Gastroesophageal sphincter (tissue), 4 donors: ENCODE measurements at regions not wholly inside any gene's neighbourhood (a gene's known extent, or its start where the extent isn't known, plus 50 kb on each side); places are given as distances from the start of the nearest gene placed in this dataset.
A peak's percentile ranks its signal among the peaks of the same experiment; 100 is the strongest.

ENCODE experiments used
- ATAC-seq: fragments of 150-250 bp; one replicate; pipeline ENCODE4 v1.9.1; 2016; ENCODE audit warnings: mild to moderate bottlenecking, moderate library complexity
- H3K27ac ChIP-seq, 4 donors: fragments of 200-600 bp; sonication (generic) in 3 of 4; 1 replicate in 3 of 4; 2 replicates in 1 of 4; pipeline ENCODE4 v1.5.1; 2016 to 2019
- H3K27me3 ChIP-seq: fragments of 200-600 bp; sonication (generic); one replicate; pipeline ENCODE4 v1.5.1; 2019
- H3K36me3 ChIP-seq, 2 donors: fragments of 200-600 bp; sonication (generic); one replicate each; pipeline ENCODE4 v1.5.1; 2019; ENCODE audit warnings: control low read depth in 1 of 2
- H3K4me1 ChIP-seq, 3 donors: fragments of 200-600 bp; sonication (generic); 1 replicate in 2 of 3; 2 replicates in 1 of 3; pipeline ENCODE4 v1.5.1; 2016 to 2019; ENCODE audit warnings: control low read depth in 2 of 3
- H3K4me3 ChIP-seq, 2 donors: fragments of 200-600 bp; sonication (generic); one replicate each; pipeline ENCODE4 v1.5.1; 2019; ENCODE audit warnings: mild to moderate bottlenecking in 1 of 2, moderate library complexity in 1 of 2
- H3K9me3 ChIP-seq, 3 donors: fragments of 200-600 bp; sonication (generic); one replicate each; pipeline ENCODE4 v1.5.1; 2017 to 2019; ENCODE audit warnings: control low read depth in 2 of 3
- EP300 ChIP-seq: sonication (generic); formaldehyde crosslinking; IDR thresholded peaks from one replicate; pipeline ENCODE4 v1.6.1; 2017; ENCODE audit warnings: antibody characterized with exemption, mild to moderate bottlenecking
- POLR2A ChIP-seq, 2 donors: fragments of 450-650 bp; IDR thresholded peaks; one replicate each; pipeline ENCODE4 v1.6.1; 2017; ENCODE audit warnings: antibody characterized with exemption in 2 of 2, mild to moderate bottlenecking in 2 of 2, moderate library complexity in 1 of 2
- POLR2AphosphoS5 ChIP-seq: sonication (generic); formaldehyde crosslinking; IDR thresholded peaks from one replicate; pipeline ENCODE4 v1.6.1; 2017; ENCODE audit warnings: antibody characterized with exemption
- WGBS, 2 donors: methylation state at CpG; one replicate each; pipeline ENCODE4 v1.1.5; 2018; ENCODE audit warnings: low coverage in 1 of 2; 5-methylcytosine and 5-hydroxymethylcytosine counted together
- TF ChIP-seq, protein P1 (sequence below), 4 experiments: fragments of 200-600 bp in 2 of 4; fragments of 450-650 bp in 2 of 4; sonication (generic) in 1 of 4; IDR thresholded peaks; one replicate each; pipeline ENCODE4 v1.5.1; 2017 to 2019; ENCODE audit warnings: antibody characterized with exemption in 4 of 4, mild to moderate bottlenecking in 2 of 4, moderate library complexity in 2 of 4

DNA sequence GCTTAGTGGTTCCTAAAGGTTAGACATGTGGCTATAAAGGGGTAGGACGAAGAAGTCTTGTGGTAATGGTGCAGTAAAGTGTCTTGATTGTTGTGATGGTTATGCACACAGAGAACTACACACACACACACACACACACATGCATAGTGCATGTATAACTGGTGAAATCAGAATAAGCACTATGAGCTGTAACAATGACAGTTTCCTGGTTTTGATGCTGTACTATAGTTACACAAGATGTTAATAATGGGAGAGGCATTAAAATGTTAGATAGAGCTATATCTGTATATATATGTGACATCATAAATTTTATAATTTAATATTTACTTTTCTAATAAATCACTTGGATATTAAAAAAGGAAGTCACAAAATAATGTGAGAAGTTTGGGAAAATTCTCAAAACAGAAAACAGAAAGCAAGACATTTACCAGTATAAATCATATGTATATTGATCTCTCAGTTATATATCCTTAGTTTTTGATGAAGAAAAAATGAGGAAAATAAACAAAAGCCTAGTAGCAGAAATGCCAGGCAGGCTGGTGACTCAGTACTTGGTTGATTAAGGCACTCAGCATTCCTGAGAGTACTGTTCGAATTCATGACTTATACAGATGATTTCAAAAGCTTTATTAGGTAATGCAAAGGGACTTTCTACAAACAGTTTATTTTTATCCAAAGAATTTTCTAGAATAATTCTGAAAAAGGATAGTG lies 350.5 kb upstream of the DAB2 start:
- Histone ChIP-seq H3K4me3 (no peak overlapping the region), H3K9me3 (no peaks in the 10 kb centered on the region), H3K27ac (no peak overlapping the region), H3K27me3 (no peaks in the 10 kb centered on the region), H3K4me1 (no peaks in the 10 kb centered on the region), H3K36me3 (no peaks in the 10 kb centered on the region)
- ATAC-seq = no peak
- no peak for TF ChIP-seq POLR2A (IDR thresholded peaks at IDR 0.05)
- peak; percentile 28 for TF ChIP-seq POLR2AphosphoS5
- no peak for TF ChIP-seq EP300
- WGBS, 2 donors = 50 to 56% methylated on average over 2 of the region's 2 CpGs

DNA sequence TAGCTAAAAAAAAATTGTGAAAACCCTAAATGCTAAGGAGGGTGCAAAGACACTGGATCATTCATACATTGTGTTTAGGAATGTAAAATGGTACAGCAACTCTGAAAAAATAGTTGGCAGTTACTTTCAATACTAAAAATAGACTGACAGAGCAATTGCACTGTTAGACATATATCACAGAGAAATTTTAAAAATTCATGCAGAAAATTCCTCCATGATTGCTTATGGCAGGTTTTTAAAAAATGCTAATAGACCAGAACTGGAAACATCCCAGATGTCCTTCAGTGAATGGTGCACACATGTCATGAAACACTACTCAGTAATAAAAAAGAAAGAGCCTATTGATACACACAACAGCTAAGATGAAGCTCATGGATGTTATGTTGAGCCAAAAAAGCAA lies 349.8 kb upstream of the DAB2 start:
- no peaks in the 10 kb centered on the region for H3K9me3 ChIP-seq
- TF ChIP-seq, protein P1, sequence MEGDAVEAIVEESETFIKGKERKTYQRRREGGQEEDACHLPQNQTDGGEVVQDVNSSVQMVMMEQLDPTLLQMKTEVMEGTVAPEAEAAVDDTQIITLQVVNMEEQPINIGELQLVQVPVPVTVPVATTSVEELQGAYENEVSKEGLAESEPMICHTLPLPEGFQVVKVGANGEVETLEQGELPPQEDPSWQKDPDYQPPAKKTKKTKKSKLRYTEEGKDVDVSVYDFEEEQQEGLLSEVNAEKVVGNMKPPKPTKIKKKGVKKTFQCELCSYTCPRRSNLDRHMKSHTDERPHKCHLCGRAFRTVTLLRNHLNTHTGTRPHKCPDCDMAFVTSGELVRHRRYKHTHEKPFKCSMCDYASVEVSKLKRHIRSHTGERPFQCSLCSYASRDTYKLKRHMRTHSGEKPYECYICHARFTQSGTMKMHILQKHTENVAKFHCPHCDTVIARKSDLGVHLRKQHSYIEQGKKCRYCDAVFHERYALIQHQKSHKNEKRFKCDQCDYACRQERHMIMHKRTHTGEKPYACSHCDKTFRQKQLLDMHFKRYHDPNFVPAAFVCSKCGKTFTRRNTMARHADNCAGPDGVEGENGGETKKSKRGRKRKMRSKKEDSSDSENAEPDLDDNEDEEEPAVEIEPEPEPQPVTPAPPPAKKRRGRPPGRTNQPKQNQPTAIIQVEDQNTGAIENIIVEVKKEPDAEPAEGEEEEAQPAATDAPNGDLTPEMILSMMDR (IDR thresholded peaks at IDR 0.05) = no peak
- no peak for TF ChIP-seq POLR2AphosphoS5
- TF ChIP-seq EP300 = no peak
- no peak for TF ChIP-seq POLR2A (IDR thresholded peaks at IDR 0.05)
- H3K4me3 ChIP-seq = no peak overlapping the region
- H3K27ac ChIP-seq = no peak overlapping the region
- no peaks in the 10 kb centered on the region for H3K36me3 ChIP-seq
- H3K27me3 ChIP-seq = no peaks in the 10 kb centered on the region
- ATAC-seq = no peak
- no peaks in the 10 kb centered on the region for H3K4me1 ChIP-seq

DNA sequence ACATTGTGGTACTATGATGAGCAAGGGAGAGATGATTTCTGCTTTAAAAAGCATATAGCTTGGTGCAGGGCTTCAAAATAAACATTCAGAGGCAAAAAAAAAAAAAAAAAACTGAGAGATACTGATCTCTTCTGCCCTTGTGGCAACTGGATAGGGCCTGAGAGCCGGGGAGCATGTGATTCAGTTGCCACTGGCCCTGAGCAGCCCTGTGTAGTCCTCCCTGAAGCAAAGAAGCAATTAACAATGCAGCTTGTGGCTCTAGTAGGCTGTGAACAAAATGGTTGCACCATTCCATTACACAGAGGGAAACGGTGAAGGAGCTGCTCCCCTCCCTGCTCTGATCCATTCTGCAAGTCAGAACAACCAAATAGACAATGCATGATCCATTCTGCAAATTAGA lies 347.5 kb upstream of the DAB2 start:
- 60 to 100% methylated on average over 1 to 2 of the region's 2 CpGs for WGBS, 2 donors
- no peak for ATAC-seq

DNA sequence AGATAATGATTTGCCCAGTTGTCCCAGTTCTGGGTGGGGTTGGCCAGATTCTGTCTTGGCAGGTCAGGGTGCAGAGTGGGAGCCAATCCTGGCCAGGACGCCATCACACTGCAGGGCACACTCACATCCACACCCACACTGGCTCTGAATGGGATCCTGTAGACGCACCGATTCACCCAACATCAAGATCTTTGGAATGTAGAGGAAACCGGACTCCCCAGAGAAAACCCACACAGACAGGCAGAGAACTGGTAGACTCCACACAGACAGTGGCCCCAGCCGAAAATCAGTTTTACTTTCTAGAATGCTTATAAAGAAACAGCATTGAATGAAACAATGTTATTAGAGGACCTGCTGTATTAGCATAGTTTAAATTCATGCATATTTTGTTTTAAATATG lies 343.1 kb upstream of the DAB2 start:
- Histone ChIP-seq H3K27me3 (no peaks in the 10 kb centered on the region), H3K27ac (no peak overlapping the region), H3K9me3 (no peaks in the 10 kb centered on the region), H3K4me1 (no peaks in the 10 kb centered on the region), H3K36me3 (no peaks in the 10 kb centered on the region), H3K4me3 (no peak overlapping the region)
- TF ChIP-seq EP300 = no peak
- TF ChIP-seq POLR2AphosphoS5 = no peak
- TF ChIP-seq, protein P1 (IDR thresholded peaks at IDR 0.05) = no peak
- TF ChIP-seq POLR2A (IDR thresholded peaks at IDR 0.05) = no peak
- 70 to 89% methylated on average over 1 to 4 of the region's 5 CpGs for WGBS, 2 donors
- no peak for ATAC-seq

More for the DNA sequence above, 347.5 kb upstream of the DAB2 start:
- Histone ChIP-seq H3K27ac (no peak overlapping the region), H3K4me3 (no peak overlapping the region), H3K27me3 (no peaks in the 10 kb centered on the region), H3K36me3 (no peaks in the 10 kb centered on the region), H3K9me3 (no peaks in the 10 kb centered on the region), H3K4me1 (no peaks in the 10 kb centered on the region)
- TF ChIP-seq EP300 (no peak), POLR2AphosphoS5 (no peak), POLR2A (IDR thresholded peaks at IDR 0.05) (no peak)
- TF ChIP-seq, protein P1 (IDR thresholded peaks at IDR 0.05) = no peak

DNA sequence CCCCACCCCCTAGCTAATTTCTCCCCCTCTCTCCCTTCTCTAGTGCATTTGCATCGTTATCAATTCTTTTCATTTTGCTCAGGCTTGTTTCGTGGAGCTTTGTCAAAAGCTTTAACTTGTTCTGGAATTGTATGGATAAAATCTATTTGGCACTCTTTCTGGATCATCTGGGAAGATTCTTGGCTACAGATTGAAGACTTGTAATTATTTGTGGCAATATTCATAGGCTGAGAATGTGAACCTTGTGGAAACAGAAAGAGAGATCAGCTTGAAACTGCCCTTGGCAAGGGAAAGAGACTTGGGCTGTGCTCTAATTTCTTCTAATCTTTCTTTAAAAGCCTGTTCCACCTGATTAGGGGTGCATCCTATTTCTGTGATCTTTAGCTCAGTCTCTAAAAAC lies 340.6 kb upstream of the DAB2 start:
- H3K4me3 ChIP-seq = no peak overlapping the region
- H3K4me1 ChIP-seq = no peaks in the 10 kb centered on the region
- TF ChIP-seq POLR2A (IDR thresholded peaks at IDR 0.05) (no peak), EP300 (no peak), POLR2AphosphoS5 (no peak)
- TF ChIP-seq, protein P1 (IDR thresholded peaks at IDR 0.05) = no peak
- 53% methylated on average over 2 of the region's 2 CpGs; no CpG with 5 or more reads in 1 of the 2 donors for WGBS, 2 donors
- no peaks in the 10 kb centered on the region for H3K9me3 ChIP-seq
- H3K27me3 ChIP-seq = no peaks in the 10 kb centered on the region
- no peak for ATAC-seq
- no peaks in the 10 kb centered on the region for H3K36me3 ChIP-seq
- no peak overlapping the region for H3K27ac ChIP-seq
